ENCODE measurements at regions not wholly inside any gene's neighbourhood (a gene's known extent, or its start where the extent isn't known, plus 50 kb on each side); places are given as distances from the start of the nearest gene placed in this dataset.

DNA sequence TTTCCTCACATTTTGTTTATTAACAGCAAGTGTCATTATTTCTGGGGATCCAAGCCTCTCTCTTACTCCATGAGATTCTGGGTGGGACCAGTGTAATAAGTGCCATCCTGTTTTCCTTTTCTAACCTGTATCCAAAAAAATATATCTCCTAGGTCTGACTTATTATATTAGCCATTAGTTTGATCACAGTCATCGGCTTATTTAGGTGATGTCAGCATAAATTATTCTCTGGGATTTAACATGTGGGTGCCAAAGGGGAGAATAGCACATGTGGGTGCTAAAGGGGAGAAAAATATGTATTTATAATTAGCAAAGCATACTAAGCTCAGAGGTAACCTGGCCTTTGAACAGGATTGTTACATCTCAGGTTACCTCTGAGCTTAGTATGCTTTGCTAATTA lies 293.8 kb upstream of the SEMA3D start:
- H3K4me3 ChIP-seq (ENCODE audit: low read depth in 1 of 2, low read length in 1 of 2), result no peak overlapping the region
- TF ChIP-seq, protein P1, sequence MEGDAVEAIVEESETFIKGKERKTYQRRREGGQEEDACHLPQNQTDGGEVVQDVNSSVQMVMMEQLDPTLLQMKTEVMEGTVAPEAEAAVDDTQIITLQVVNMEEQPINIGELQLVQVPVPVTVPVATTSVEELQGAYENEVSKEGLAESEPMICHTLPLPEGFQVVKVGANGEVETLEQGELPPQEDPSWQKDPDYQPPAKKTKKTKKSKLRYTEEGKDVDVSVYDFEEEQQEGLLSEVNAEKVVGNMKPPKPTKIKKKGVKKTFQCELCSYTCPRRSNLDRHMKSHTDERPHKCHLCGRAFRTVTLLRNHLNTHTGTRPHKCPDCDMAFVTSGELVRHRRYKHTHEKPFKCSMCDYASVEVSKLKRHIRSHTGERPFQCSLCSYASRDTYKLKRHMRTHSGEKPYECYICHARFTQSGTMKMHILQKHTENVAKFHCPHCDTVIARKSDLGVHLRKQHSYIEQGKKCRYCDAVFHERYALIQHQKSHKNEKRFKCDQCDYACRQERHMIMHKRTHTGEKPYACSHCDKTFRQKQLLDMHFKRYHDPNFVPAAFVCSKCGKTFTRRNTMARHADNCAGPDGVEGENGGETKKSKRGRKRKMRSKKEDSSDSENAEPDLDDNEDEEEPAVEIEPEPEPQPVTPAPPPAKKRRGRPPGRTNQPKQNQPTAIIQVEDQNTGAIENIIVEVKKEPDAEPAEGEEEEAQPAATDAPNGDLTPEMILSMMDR (IDR thresholded peaks at IDR 0.05), result no peak
- no peaks in the 10 kb centered on the region for H3K4me1 ChIP-seq (ENCODE audit: control insufficient read depth in 1 of 2, insufficient read depth in 1 of 2, low read depth in 1 of 2, low read length in 1 of 2)
- no peaks in the 10 kb centered on the region for H3K36me3 ChIP-seq
- no peaks in the 10 kb centered on the region for H3K27me3 ChIP-seq
- no peaks in the 10 kb centered on the region for H3K9me3 ChIP-seq
- H3K27ac ChIP-seq, result no peak overlapping the region

- TF ChIP-seq, protein P1 (IDR thresholded peaks at IDR 0.05), result no peak
- Histone ChIP-seq H3K4me1 (ENCODE audit: control insufficient read depth in 1 of 2, insufficient read depth in 1 of 2, low read depth in 1 of 2, low read length in 1 of 2) (no peaks in the 10 kb centered on the region), H3K36me3 (no peaks in the 10 kb centered on the region), H3K27ac (no peak overlapping the region), H3K9me3 (no peaks in the 10 kb centered on the region), H3K27me3 (no peaks in the 10 kb centered on the region), H3K4me3 (ENCODE audit: low read depth in 1 of 2, low read length in 1 of 2) (no peak overlapping the region)
Observed at GRCh38 chr7:85479918-85480643, 293.2 kb upstream of the SEMA3D start.

- no peaks in the 10 kb centered on the region for H3K4me1 ChIP-seq (ENCODE audit: control insufficient read depth in 1 of 2, insufficient read depth in 1 of 2, low read depth in 1 of 2, low read length in 1 of 2)
- H3K27me3 ChIP-seq, result no peaks in the 10 kb centered on the region
- no peaks in the 10 kb centered on the region for H3K9me3 ChIP-seq
- H3K27ac ChIP-seq, result no peak overlapping the region
- no peaks in the 10 kb centered on the region for H3K36me3 ChIP-seq
- H3K4me3 ChIP-seq (ENCODE audit: low read depth in 1 of 2, low read length in 1 of 2), result no peak overlapping the region
- TF ChIP-seq, protein P1 (IDR thresholded peaks at IDR 0.05), result no peak
Observed at GRCh38 chr7:85478530-85478929, 291.7 kb upstream of the SEMA3D start.

GRCh38 chr7:85475476-85475875 lies 288.6 kb upstream of the SEMA3D start:
- Histone ChIP-seq H3K4me1 (ENCODE audit: control insufficient read depth in 1 of 2, insufficient read depth in 1 of 2, low read depth in 1 of 2, low read length in 1 of 2) (no peaks in the 10 kb centered on the region), H3K27me3 (no peaks in the 10 kb centered on the region), H3K36me3 (no peaks in the 10 kb centered on the region), H3K27ac (no peak overlapping the region), H3K9me3 (no peaks in the 10 kb centered on the region), H3K4me3 (ENCODE audit: low read depth in 1 of 2, low read length in 1 of 2) (no peak overlapping the region)
- TF ChIP-seq, protein P1 (IDR thresholded peaks at IDR 0.05), result no peak

GRCh38 chr7:85475071-85475470 lies 288.2 kb upstream of the SEMA3D start:
- H3K9me3 ChIP-seq, result no peaks in the 10 kb centered on the region
- no peaks in the 10 kb centered on the region for H3K27me3 ChIP-seq
- no peaks in the 10 kb centered on the region for H3K4me1 ChIP-seq (ENCODE audit: control insufficient read depth in 1 of 2, insufficient read depth in 1 of 2, low read depth in 1 of 2, low read length in 1 of 2)
- no peak overlapping the region for H3K27ac ChIP-seq
- TF ChIP-seq, protein P1 (IDR thresholded peaks at IDR 0.05), result no peak
- H3K4me3 ChIP-seq (ENCODE audit: low read depth in 1 of 2, low read length in 1 of 2), result no peak overlapping the region
- H3K36me3 ChIP-seq, result no peaks in the 10 kb centered on the region

All from neutrophil (primary cell).